Naive thymus-derived CD4-positive, alpha-beta T cell (primary cell): ENCODE measurements at regions not wholly inside any gene's neighbourhood (a gene's known extent, or its start where the extent isn't known, plus 50 kb on each side); places are given as distances from the start of the nearest gene placed in this dataset.

ENCODE experiments used
- ATAC-seq: fragments of 150-1000 bp; cut with Tn5 transposase; 2 replicates; pipeline ENCODE4 v1.10.0; 2021; ENCODE audit warnings: mild to moderate bottlenecking, moderate library complexity
- CTCF ChIA-PET: fragments of 350-600 bp; sonication (Branson Sonifier 250); formaldehyde crosslinking; loops from one replicate; lab custom pipeline; 2021; ENCODE audit warnings: antibody characterized with exemption; lab: Charles Lee
- POLR2A ChIA-PET: fragments of 350-600 bp; sonication (Branson Sonifier 250); formaldehyde crosslinking; loops from one replicate; lab custom pipeline; 2021; ENCODE audit warnings: antibody characterized with exemption, inconsistent platforms; lab: Charles Lee
- DNase-seq, 9 donors: peaks; one replicate each; pipeline versions ENCODE4 v3.0.0 to v3.0.0-alpha.2; 2020 to 2022; ENCODE audit warnings: mixed read lengths in 1 of 9
- H3K27ac ChIP-seq: one replicate; pipeline ENCODE4 v1.7.0; 2013; ENCODE audit warnings: mild to moderate bottlenecking, low read depth, low read length, moderate library complexity
- H3K27me3 ChIP-seq, 2 donors: one replicate each; pipeline ENCODE4 v1.7.0; 2013; ENCODE audit warnings: low read length in 2 of 2, mild to moderate bottlenecking in 2 of 2, moderate library complexity in 2 of 2; ENCODE audit not compliant: control insufficient read depth in 2 of 2, insufficient read depth in 2 of 2
- H3K36me3 ChIP-seq, 3 experiments: 1 replicate in 2 of 3; 2 replicates in 1 of 3; pipeline ENCODE4 v1.7.0; 2013; ENCODE audit warnings: low read length in 3 of 3, mild to moderate bottlenecking in 3 of 3, moderate library complexity in 1 of 3; ENCODE audit not compliant: insufficient read depth in 3 of 3, control insufficient read depth in 2 of 3
- H3K4me1 ChIP-seq, 2 donors: one replicate each; pipeline ENCODE4 v1.7.0; 2013; ENCODE audit warnings: low read length in 2 of 2, mild to moderate bottlenecking in 2 of 2, moderate library complexity in 1 of 2; ENCODE audit not compliant: control insufficient read depth in 2 of 2, insufficient read depth in 2 of 2
- H3K4me3 ChIP-seq: 2 replicates; pipeline ENCODE4 v1.7.0; 2013; ENCODE audit warnings: mild to moderate bottlenecking, low read length
- H3K9me3 ChIP-seq, 3 experiments: 1 replicate in 2 of 3; 2 replicates in 1 of 3; pipeline ENCODE4 v1.7.0; 2013; ENCODE audit warnings: low read length in 3 of 3; ENCODE audit not compliant: control insufficient read depth in 2 of 3
- H3K27ac Mint-ChIP-seq, 9 donors: one replicate each; pipeline ENCODE4 v1.8.0; 2020 to 2022; ENCODE audit warnings: mixed read lengths in 9 of 9, mild to moderate bottlenecking in 8 of 9, moderate library complexity in 5 of 9, inconsistent platforms in 2 of 9
- H3K27me3 Mint-ChIP-seq, 5 donors: one replicate each; pipeline ENCODE4 v1.8.0; 2021 to 2022; ENCODE audit warnings: mixed read lengths in 5 of 5, mild to moderate bottlenecking in 1 of 5
- H3K36me3 Mint-ChIP-seq, 5 donors: one replicate each; pipeline ENCODE4 v1.8.0; 2020 to 2022; ENCODE audit warnings: mixed read lengths in 5 of 5, mild to moderate bottlenecking in 3 of 5, inconsistent platforms in 1 of 5
- H3K4me1 Mint-ChIP-seq, 7 donors: one replicate each; pipeline ENCODE4 v1.8.0; 2020 to 2022; ENCODE audit warnings: mixed read lengths in 7 of 7, mild to moderate bottlenecking in 3 of 7, inconsistent platforms in 1 of 7
- H3K4me3 Mint-ChIP-seq, 10 donors: one replicate each; pipeline ENCODE4 v1.8.0; 2020 to 2022; ENCODE audit warnings: mild to moderate bottlenecking in 10 of 10, mixed read lengths in 10 of 10, moderate library complexity in 6 of 10, inconsistent platforms in 2 of 10
- H3K9me3 Mint-ChIP-seq, 11 donors: one replicate each; pipeline ENCODE4 v1.8.0; 2020 to 2022; ENCODE audit warnings: mixed read lengths in 11 of 11, mild to moderate bottlenecking in 4 of 11, inconsistent platforms in 1 of 11, moderate library complexity in 1 of 11
- intact Hi-C, 2 donors: fragments of 100-400 bp; cut with micrococcal nuclease; formaldehyde crosslinking; loops; one replicate each; pipeline ENCODE4 v1.15.1; 2023

GRCh38 chr9:84393266-84393950 lies 52.9 kb upstream of the SLC28A3 start:
- CTCF ChIA-PET = interaction anchor here (0.5 kb wide), 1 partner anchor 469 kb away, joined by 3 read pairs; no protein-coding TSS in a partner anchor

GRCh38 chr9:84394036-84394435 lies 53.5 kb upstream of the SLC28A3 start:
- H3K27ac Mint-ChIP-seq = no peak overlapping the region
- H3K4me3 Mint-ChIP-seq = no peak overlapping the region
- H3K4me1 Mint-ChIP-seq = no peaks in the 10 kb centered on the region
- intact Hi-C loops = no loop called here
- no peaks in the 10 kb centered on the region for H3K27me3 ChIP-seq
- ChIA-PET POLR2A (no interaction called here), CTCF (no interaction called here)
- no peak overlapping the region for H3K4me3 ChIP-seq
- DNase-seq (no peak), ATAC-seq (no peak)
- no peaks in the 10 kb centered on the region for H3K36me3 Mint-ChIP-seq
- H3K27me3 Mint-ChIP-seq = peaks cover 0 to 8% (median 0%) of the 10 kb centered on the region in 5 donors
- H3K27ac ChIP-seq = no peak overlapping the region
- no peaks in the 10 kb centered on the region for H3K9me3 Mint-ChIP-seq
- H3K36me3 ChIP-seq = no peaks in the 10 kb centered on the region
- H3K4me1 ChIP-seq = no peaks in the 10 kb centered on the region
- no peaks in the 10 kb centered on the region for H3K9me3 ChIP-seq

More at GRCh38 chr9:84393266-84393950, 52.9 kb upstream of the SLC28A3 start:
- Histone ChIP-seq H3K27ac (no peak overlapping the region), H3K27me3 (no peaks in the 10 kb centered on the region), H3K36me3 (no peaks in the 10 kb centered on the region), H3K4me1 (no peaks in the 10 kb centered on the region), H3K4me3 (no peak overlapping the region), H3K9me3 (no peaks in the 10 kb centered on the region)
- H3K36me3 Mint-ChIP-seq = no peaks in the 10 kb centered on the region
- no peaks in the 10 kb centered on the region for H3K4me1 Mint-ChIP-seq
- POLR2A ChIA-PET = no interaction called here
- H3K9me3 Mint-ChIP-seq = no peaks in the 10 kb centered on the region
- no peak for DNase-seq
- no peak overlapping the region for H3K4me3 Mint-ChIP-seq
- intact Hi-C loops = no loop called here
- no peak for ATAC-seq
- H3K27me3 Mint-ChIP-seq = peaks cover 0 to 8% (median 0%) of the 10 kb centered on the region in 5 donors
- no peak overlapping the region for H3K27ac Mint-ChIP-seq

- Histone ChIP-seq H3K9me3 (no peaks in the 10 kb centered on the region), H3K36me3 (no peaks in the 10 kb centered on the region), H3K4me3 (no peak overlapping the region), H3K27me3 (no peaks in the 10 kb centered on the region), H3K4me1 (no peaks in the 10 kb centered on the region), H3K27ac (no peak overlapping the region)
- no peaks in the 10 kb centered on the region for H3K4me1 Mint-ChIP-seq
- intact Hi-C loops = loop anchor here (1.0 to 5.0 kb wide), 8 partner anchors 384 to 1390 kb away; no protein-coding TSS in a partner anchor
- H3K27me3 Mint-ChIP-seq = peaks cover 0 to 8% (median 0%) of the 10 kb centered on the region in 5 donors
- peak overlapping the region in 1 of 9 donors; percentile 46 for H3K27ac Mint-ChIP-seq
- CTCF ChIA-PET = interaction anchor here (0.9 to 1.6 kb wide), 4 partner anchors 10 to 1212 kb away, joined by 3 to 10 read pairs (median 6); no protein-coding TSS in a partner anchor
- peak; percentile 32 to 62 (median 55) for DNase-seq
- no peak overlapping the region for H3K4me3 Mint-ChIP-seq
- POLR2A ChIA-PET = no interaction called here
- H3K9me3 Mint-ChIP-seq = no peaks in the 10 kb centered on the region
- ATAC-seq = peak; percentile 74
- H3K36me3 Mint-ChIP-seq = no peaks in the 10 kb centered on the region
Observed at GRCh38 chr9:84397151-84397728, 56.7 kb upstream of the SLC28A3 start.

- Mint-ChIP-seq H3K27ac (no peak overlapping the region), H3K4me3 (no peak overlapping the region), H3K36me3 (no peaks in the 10 kb centered on the region), H3K27me3 (peaks cover 0 to 8% (median 0%) of the 10 kb centered on the region in 5 donors), H3K4me1 (no peaks in the 10 kb centered on the region), H3K9me3 (no peaks in the 10 kb centered on the region)
- Histone ChIP-seq H3K36me3 (no peaks in the 10 kb centered on the region), H3K4me3 (no peak overlapping the region), H3K4me1 (no peaks in the 10 kb centered on the region), H3K27me3 (no peaks in the 10 kb centered on the region), H3K9me3 (no peaks in the 10 kb centered on the region), H3K27ac (no peak overlapping the region)
- CTCF ChIA-PET = interaction anchor here (1.2 kb wide), 1 partner anchor 27 kb away, joined by 6 read pairs; no protein-coding TSS in a partner anchor
- ATAC-seq = no peak
- intact Hi-C loops = loop anchor here (1.0 to 5.0 kb wide), 8 partner anchors 383 to 1389 kb away; no protein-coding TSS in a partner anchor
- POLR2A ChIA-PET = no interaction called here
- no peak for DNase-seq
Observed at GRCh38 chr9:84397822-84398221, 57.3 kb upstream of the SLC28A3 start.

GRCh38 chr9:84402517-84402916 lies 62.0 kb upstream of the SLC28A3 start:
- DNase-seq (no peak), ATAC-seq (no peak)
- H3K9me3 Mint-ChIP-seq = no peaks in the 10 kb centered on the region
- H3K27me3 Mint-ChIP-seq = peaks cover 0 to 4% (median 0%) of the 10 kb centered on the region in 5 donors
- Histone ChIP-seq H3K4me1 (no peaks in the 10 kb centered on the region), H3K9me3 (no peaks in the 10 kb centered on the region), H3K27ac (no peak overlapping the region), H3K36me3 (no peaks in the 10 kb centered on the region), H3K4me3 (no peak overlapping the region), H3K27me3 (no peaks in the 10 kb centered on the region)
- ChIA-PET CTCF (no interaction called here), POLR2A (no interaction called here)
- intact Hi-C loops = no loop called here
- no peaks in the 10 kb centered on the region for H3K36me3 Mint-ChIP-seq
- peaks cover 0 to 2% (median 0%) of the 10 kb centered on the region in 7 donors for H3K4me1 Mint-ChIP-seq
- no peak overlapping the region for H3K27ac Mint-ChIP-seq
- no peak overlapping the region for H3K4me3 Mint-ChIP-seq

- POLR2A ChIA-PET = no interaction called here
- H3K9me3 Mint-ChIP-seq = no peaks in the 10 kb centered on the region
Observed at GRCh38 chr9:84403288-84403687, 62.7 kb upstream of the SLC28A3 start.

More at GRCh38 chr9:84403288-84403687, 62.7 kb upstream of the SLC28A3 start:
- Histone ChIP-seq H3K36me3 (no peaks in the 10 kb centered on the region), H3K4me1 (no peaks in the 10 kb centered on the region), H3K27ac (no peak overlapping the region), H3K4me3 (no peak overlapping the region), H3K27me3 (no peaks in the 10 kb centered on the region), H3K9me3 (no peaks in the 10 kb centered on the region)
- CTCF ChIA-PET = no interaction called here
- Mint-ChIP-seq H3K4me3 (no peak overlapping the region), H3K27ac (no peak overlapping the region), H3K36me3 (no peaks in the 10 kb centered on the region), H3K4me1 (peaks cover 0 to 2% (median 0%) of the 10 kb centered on the region in 7 donors), H3K27me3 (peaks cover 0 to 4% (median 0%) of the 10 kb centered on the region in 5 donors)
- no peak for DNase-seq
- no peak for ATAC-seq
- intact Hi-C loops = no loop called here
